GM10248 (cell line): ENCODE measurements at regions not wholly inside any gene's neighbourhood (a gene's known extent, or its start where the extent isn't known, plus 50 kb on each side); places are given as distances from the start of the nearest gene placed in this dataset.

Experiments used
- CTCF ChIA-PET: fragments of 300-600 bp; sonication (Branson Sonifier 250); formaldehyde crosslinking; extraction: SDS; loops from one replicate; lab custom pipeline; 2021; ENCODE audit warnings: antibody characterized with exemption; lab: Yijun Ruan, JAX
- POLR2A ChIA-PET: fragments of 350-650 bp; sonication (Branson Sonifier 250); formaldehyde crosslinking; extraction: SDS; loops from one replicate; lab custom pipeline; 2020; ENCODE audit warnings: antibody characterized with exemption; lab: Yijun Ruan, JAX
- DNase-seq: peaks from one replicate; pipeline ENCODE4 v3.0.0; 2012; ENCODE audit errors: extremely low spot score
- TF ChIP-seq, protein P1 (sequence below): IDR thresholded peaks from 2 replicates; pipeline ENCODE4 v1.5.1; 2012; ENCODE audit warnings: mild to moderate bottlenecking, low read depth; ENCODE audit errors: extremely low read depth, missing control alignments, control extremely low read depth

DNA sequence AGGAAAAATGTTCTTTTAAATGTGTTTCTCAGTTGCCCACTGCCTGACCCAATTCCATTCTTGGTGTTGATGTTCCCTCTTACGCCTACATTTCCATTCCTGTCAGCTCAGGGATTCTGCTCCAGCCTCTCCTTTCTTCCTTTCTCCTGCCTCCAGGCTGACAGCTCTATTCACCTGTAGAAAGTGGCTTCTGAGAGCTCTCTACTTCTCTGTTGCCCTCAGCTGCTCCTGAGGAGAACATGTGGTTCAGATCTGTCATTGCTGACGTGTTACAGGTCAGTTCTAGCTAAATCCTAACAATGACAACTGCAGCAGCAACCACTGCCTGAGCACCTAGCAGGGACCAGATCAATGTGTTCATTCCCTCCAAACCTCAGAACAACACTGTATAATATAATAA lies 144.9 kb upstream of the PLAAT1 start:
- TF ChIP-seq, protein P1, sequence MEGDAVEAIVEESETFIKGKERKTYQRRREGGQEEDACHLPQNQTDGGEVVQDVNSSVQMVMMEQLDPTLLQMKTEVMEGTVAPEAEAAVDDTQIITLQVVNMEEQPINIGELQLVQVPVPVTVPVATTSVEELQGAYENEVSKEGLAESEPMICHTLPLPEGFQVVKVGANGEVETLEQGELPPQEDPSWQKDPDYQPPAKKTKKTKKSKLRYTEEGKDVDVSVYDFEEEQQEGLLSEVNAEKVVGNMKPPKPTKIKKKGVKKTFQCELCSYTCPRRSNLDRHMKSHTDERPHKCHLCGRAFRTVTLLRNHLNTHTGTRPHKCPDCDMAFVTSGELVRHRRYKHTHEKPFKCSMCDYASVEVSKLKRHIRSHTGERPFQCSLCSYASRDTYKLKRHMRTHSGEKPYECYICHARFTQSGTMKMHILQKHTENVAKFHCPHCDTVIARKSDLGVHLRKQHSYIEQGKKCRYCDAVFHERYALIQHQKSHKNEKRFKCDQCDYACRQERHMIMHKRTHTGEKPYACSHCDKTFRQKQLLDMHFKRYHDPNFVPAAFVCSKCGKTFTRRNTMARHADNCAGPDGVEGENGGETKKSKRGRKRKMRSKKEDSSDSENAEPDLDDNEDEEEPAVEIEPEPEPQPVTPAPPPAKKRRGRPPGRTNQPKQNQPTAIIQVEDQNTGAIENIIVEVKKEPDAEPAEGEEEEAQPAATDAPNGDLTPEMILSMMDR, result no peak
- POLR2A ChIA-PET, result no interaction called here
- CTCF ChIA-PET, result no interaction called here
- DNase-seq, result no peak

DNA sequence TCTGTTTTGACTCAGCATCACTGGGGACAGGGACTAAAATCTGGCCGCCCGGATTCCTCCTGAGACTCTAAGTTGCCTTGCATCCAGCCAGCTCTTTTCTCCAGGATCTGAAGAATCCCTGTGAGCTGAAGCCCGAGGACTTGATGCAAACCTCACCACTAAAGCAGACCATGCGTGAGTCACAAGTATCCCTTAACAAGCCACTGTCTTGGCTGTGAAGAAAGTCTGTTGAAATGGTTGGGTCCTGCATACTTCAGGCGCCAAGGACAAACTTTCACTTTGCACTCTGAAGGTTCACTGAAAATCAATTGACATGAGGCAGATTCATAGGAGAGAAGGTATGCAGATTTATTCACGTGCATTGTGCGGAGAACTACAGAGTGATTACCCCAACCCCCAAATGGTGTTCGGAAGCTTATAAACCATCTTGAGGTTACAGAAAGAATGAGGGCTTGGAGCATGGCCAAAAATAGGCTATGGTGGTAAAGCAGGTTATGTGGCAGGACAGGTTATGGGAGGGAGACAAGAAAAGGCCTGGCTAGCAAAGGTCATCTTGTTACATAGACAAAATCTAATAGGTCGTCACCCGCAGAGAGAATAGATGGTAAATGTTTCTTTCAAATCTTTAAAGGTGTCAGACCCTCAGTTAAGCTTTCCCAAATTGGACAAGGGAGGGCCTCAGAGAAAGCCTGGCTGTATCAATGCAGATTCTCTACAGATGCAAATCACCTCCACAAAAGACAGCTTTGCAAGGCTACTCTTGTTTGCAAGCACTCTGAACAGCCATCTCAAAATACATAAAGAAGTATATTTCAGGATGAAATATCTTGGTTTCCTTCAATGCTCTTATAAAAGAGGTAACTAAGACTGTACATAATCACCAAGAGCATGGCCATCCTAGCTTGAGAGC lies 126.3 kb upstream of the PLAAT1 start:
- no peak for DNase-seq
- TF ChIP-seq, protein P1, result no peak
- POLR2A ChIA-PET, result no interaction called here
- CTCF ChIA-PET, result no interaction called here

DNA sequence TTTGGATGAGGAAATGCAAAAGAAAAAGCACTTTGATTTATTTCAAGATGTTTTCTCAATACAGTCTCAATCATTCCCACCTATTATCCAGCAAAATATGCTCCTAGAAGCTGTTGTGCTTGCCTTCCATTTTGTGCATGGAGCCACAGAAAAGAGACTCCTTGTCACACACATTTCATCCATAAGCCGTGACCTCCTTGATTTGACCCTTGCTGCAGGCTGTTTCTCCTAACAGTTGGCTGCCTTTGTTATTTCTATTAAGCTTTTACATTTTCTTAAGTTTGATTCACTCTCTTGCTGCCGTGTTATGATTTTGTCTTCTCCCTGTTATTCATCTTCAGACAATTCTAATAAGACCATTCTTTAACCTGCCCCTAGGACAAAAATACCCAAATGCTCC lies 124.2 kb upstream of the PLAAT1 start:
- DNase-seq, result no peak
- TF ChIP-seq, protein P1, result no peak
- POLR2A ChIA-PET, result no interaction called here
- CTCF ChIA-PET, result interaction anchor here (3.3 kb wide), 1 partner anchor 11 kb away, joined by 12 read pairs; no protein-coding TSS in a partner anchor

DNA sequence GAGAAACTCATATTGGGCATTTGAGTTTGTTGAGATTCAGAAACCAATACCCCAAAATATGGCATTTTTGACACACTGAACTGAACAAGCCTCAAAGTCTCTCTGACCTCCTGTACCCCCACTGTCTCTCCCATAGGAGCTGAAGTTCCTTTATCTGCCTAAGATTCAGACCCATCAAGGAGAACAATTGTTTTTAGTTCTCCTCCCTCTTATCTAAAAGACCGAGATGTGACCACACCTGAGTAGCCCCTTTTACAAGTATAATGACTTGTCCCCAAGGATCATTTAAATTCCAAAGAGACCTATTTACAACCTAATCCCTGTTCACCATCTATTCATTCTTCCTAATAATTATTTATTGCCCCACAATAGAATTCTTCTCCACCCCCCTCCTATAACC lies 122.1 kb upstream of the PLAAT1 start:
- ChIA-PET POLR2A (no interaction called here), CTCF (interaction anchor here (1.3 to 3.3 kb wide), 2 partner anchors 9 to 21 kb away, joined by 3 to 12 read pairs; no protein-coding TSS in a partner anchor)
- TF ChIP-seq, protein P1, result no peak
- DNase-seq, result no peak

DNA sequence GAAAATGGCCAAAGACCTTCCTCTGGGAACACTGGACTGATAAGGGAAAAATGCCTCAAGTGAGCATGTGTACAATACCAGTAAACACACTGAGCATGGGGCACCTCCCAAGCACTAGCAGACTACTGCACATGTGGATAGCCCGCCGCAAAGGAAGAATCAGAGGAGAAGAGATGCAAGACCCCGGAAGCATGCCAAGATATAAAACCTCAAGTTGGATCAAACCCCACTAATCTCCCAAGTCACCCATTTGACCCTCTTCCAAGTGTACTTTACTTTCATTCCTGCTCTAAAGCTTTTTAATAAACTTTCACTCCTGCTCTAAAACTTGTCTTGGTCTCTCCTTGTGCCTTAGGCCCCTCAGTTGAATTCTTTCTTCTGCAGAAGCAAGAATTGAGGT lies 121.1 kb upstream of the PLAAT1 start:
- DNase-seq, result no peak
- CTCF ChIA-PET, result interaction anchor here (3.3 kb wide), 1 partner anchor 8 kb away, joined by 12 read pairs; no protein-coding TSS in a partner anchor
- TF ChIP-seq, protein P1, result no peak
- POLR2A ChIA-PET, result no interaction called here

DNA sequence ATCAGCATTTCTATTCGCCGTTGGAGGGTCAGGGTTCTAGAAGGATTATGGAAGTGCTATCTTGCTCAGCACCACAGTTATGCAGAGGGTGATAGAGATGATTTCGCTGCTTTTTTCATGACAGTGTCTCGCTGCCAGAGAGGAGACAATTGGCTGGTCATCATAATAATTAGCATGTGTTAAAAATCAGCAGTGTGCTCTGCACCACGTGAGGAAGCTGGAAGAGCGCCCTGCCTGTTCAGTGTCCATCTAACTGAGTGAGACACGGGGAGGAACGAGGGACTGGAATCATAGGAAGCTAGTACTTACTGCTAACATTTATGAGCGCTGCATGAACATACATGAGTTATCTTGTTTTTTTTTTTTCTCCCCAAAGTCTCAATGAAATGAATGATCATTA lies 116.2 kb upstream of the PLAAT1 start:
- CTCF ChIA-PET, result no interaction called here
- POLR2A ChIA-PET, result no interaction called here
- DNase-seq, result no peak
- TF ChIP-seq, protein P1, result no peak
